ENCODE measurements at regions not wholly inside any gene's neighbourhood (a gene's known extent, or its start where the extent isn't known, plus 50 kb on each side); places are given as distances from the start of the nearest gene placed in this dataset.
"Not testable (repeated sequence)": the region's sequence is repeated elsewhere in the genome, so short reads cannot be mapped to it uniquely, and the experiment has no call there.

GRCh38 chr3:164023480-164023879 lies 1054.8 kb downstream of the SI start:
- Histone ChIP-seq H3K36me3 (ENCODE audit: insufficient read depth, low read length) (no peaks in the 10 kb centered on the region), H2AFZ (ENCODE audit: low read length, unreplicated experiment) (no peak overlapping the region), H3K4me3 (ENCODE audit: low read depth, low read length) (no peak overlapping the region), H3K27me3 (ENCODE audit: insufficient read depth, low read length) (no peaks in the 10 kb centered on the region), H3K27ac (ENCODE audit: low read depth, low read length) (no peak overlapping the region), H3K4me1 (ENCODE audit: control insufficient read depth, insufficient read depth, low read length, unreplicated experiment) (no peaks in the 10 kb centered on the region), H3K79me2 (ENCODE audit: control insufficient read depth, insufficient read depth, low read length, unreplicated experiment) (no peaks in the 10 kb centered on the region)

GRCh38 chr3:164018500-164018899 lies 1059.8 kb downstream of the SI start:
- Histone ChIP-seq H3K4me1 (ENCODE audit: control insufficient read depth, insufficient read depth, low read length, unreplicated experiment) (no peaks in the 10 kb centered on the region), H2AFZ (ENCODE audit: low read length, unreplicated experiment) (no peak overlapping the region), H3K36me3 (ENCODE audit: insufficient read depth, low read length) (no peaks in the 10 kb centered on the region), H3K27ac (ENCODE audit: low read depth, low read length) (no peak overlapping the region), H3K79me2 (ENCODE audit: control insufficient read depth, insufficient read depth, low read length, unreplicated experiment) (no peaks in the 10 kb centered on the region), H3K4me3 (ENCODE audit: low read depth, low read length) (no peak overlapping the region), H3K27me3 (ENCODE audit: insufficient read depth, low read length) (no peaks in the 10 kb centered on the region)

- H3K4me1 ChIP-seq (ENCODE audit: control insufficient read depth, insufficient read depth, low read length, unreplicated experiment) = no peaks in the 10 kb centered on the region
- no peaks in the 10 kb centered on the region for H3K79me2 ChIP-seq (ENCODE audit: control insufficient read depth, insufficient read depth, low read length, unreplicated experiment)
- no peaks in the 10 kb centered on the region for H3K27me3 ChIP-seq (ENCODE audit: insufficient read depth, low read length)
- H3K4me3 ChIP-seq (ENCODE audit: low read depth, low read length) = no peak overlapping the region
- no peaks in the 10 kb centered on the region for H3K36me3 ChIP-seq (ENCODE audit: insufficient read depth, low read length)
- no peak overlapping the region for H2AFZ ChIP-seq (ENCODE audit: low read length, unreplicated experiment)
- no peak overlapping the region for H3K27ac ChIP-seq (ENCODE audit: low read depth, low read length)
These were observed 1070.5 kb downstream of the SI start for GRCh38 chr3:164007765-164008164.

- H3K4me1 ChIP-seq (ENCODE audit: control insufficient read depth, insufficient read depth, low read length, unreplicated experiment) = no peaks in the 10 kb centered on the region
- H2AFZ ChIP-seq (ENCODE audit: low read length, unreplicated experiment) = no peak overlapping the region
- no peak overlapping the region for H3K27ac ChIP-seq (ENCODE audit: low read depth, low read length)
- H3K36me3 ChIP-seq (ENCODE audit: insufficient read depth, low read length) = no peaks in the 10 kb centered on the region
- H3K4me3 ChIP-seq (ENCODE audit: low read depth, low read length) = no peak overlapping the region
- H3K27me3 ChIP-seq (ENCODE audit: insufficient read depth, low read length) = no peaks in the 10 kb centered on the region
- H3K79me2 ChIP-seq (ENCODE audit: control insufficient read depth, insufficient read depth, low read length, unreplicated experiment) = no peaks in the 10 kb centered on the region
These were observed 1074.1 kb downstream of the SI start for GRCh38 chr3:164004205-164004604.

- not testable (repeated sequence) for H3K27me3 ChIP-seq (ENCODE audit: insufficient read depth, low read length); H3K4me1 ChIP-seq (ENCODE audit: control insufficient read depth, insufficient read depth, low read length, unreplicated experiment)
These were observed 1075.3 kb downstream of the SI start for GRCh38 chr3:164003016-164003415.

GRCh38 chr3:163983940-163984339 lies 1094.4 kb downstream of the SI start:
- no peaks in the 10 kb centered on the region for H3K4me1 ChIP-seq (ENCODE audit: control insufficient read depth, insufficient read depth, low read length, unreplicated experiment)
- H3K36me3 ChIP-seq (ENCODE audit: insufficient read depth, low read length) = no peaks in the 10 kb centered on the region
- H2AFZ ChIP-seq (ENCODE audit: low read length, unreplicated experiment) = no peak overlapping the region
- H3K27ac ChIP-seq (ENCODE audit: low read depth, low read length) = no peak overlapping the region
- H3K4me3 ChIP-seq (ENCODE audit: low read depth, low read length) = no peak overlapping the region
- no peaks in the 10 kb centered on the region for H3K27me3 ChIP-seq (ENCODE audit: insufficient read depth, low read length)
- H3K79me2 ChIP-seq (ENCODE audit: control insufficient read depth, insufficient read depth, low read length, unreplicated experiment) = no peaks in the 10 kb centered on the region

More at GRCh38 chr3:164003016-164003415, 1075.3 kb downstream of the SI start:
- not testable (repeated sequence) for H3K27ac ChIP-seq (ENCODE audit: low read depth, low read length); H3K36me3 ChIP-seq (ENCODE audit: insufficient read depth, low read length); H3K4me3 ChIP-seq (ENCODE audit: low read depth, low read length); H2AFZ ChIP-seq (ENCODE audit: low read length, unreplicated experiment); H3K79me2 ChIP-seq (ENCODE audit: control insufficient read depth, insufficient read depth, low read length, unreplicated experiment)

- H3K27me3 ChIP-seq (ENCODE audit: insufficient read depth, low read length) = no peaks in the 10 kb centered on the region
- no peak overlapping the region for H3K27ac ChIP-seq (ENCODE audit: low read depth, low read length)
- H3K36me3 ChIP-seq (ENCODE audit: insufficient read depth, low read length) = no peaks in the 10 kb centered on the region
- H3K4me3 ChIP-seq (ENCODE audit: low read depth, low read length) = no peak overlapping the region
- no peaks in the 10 kb centered on the region for H3K79me2 ChIP-seq (ENCODE audit: control insufficient read depth, insufficient read depth, low read length, unreplicated experiment)
- no peak overlapping the region for H2AFZ ChIP-seq (ENCODE audit: low read length, unreplicated experiment)
- no peaks in the 10 kb centered on the region for H3K4me1 ChIP-seq (ENCODE audit: control insufficient read depth, insufficient read depth, low read length, unreplicated experiment)
These were observed 1106.4 kb downstream of the SI start for GRCh38 chr3:163971861-163972260.

GRCh38 chr3:163957072-163957471 lies 1121.2 kb downstream of the SI start:
- Histone ChIP-seq H3K27ac (ENCODE audit: low read depth, low read length) (no peak overlapping the region), H2AFZ (ENCODE audit: low read length, unreplicated experiment) (no peak overlapping the region), H3K79me2 (ENCODE audit: control insufficient read depth, insufficient read depth, low read length, unreplicated experiment) (no peaks in the 10 kb centered on the region), H3K4me3 (ENCODE audit: low read depth, low read length) (no peak overlapping the region), H3K4me1 (ENCODE audit: control insufficient read depth, insufficient read depth, low read length, unreplicated experiment) (no peaks in the 10 kb centered on the region), H3K27me3 (ENCODE audit: insufficient read depth, low read length) (no peaks in the 10 kb centered on the region), H3K36me3 (ENCODE audit: insufficient read depth, low read length) (no peaks in the 10 kb centered on the region)

GRCh38 chr3:163953526-163953925 lies 1124.8 kb downstream of the SI start:
- H3K27me3 ChIP-seq (ENCODE audit: insufficient read depth, low read length) = no peaks in the 10 kb centered on the region
- no peak overlapping the region for H2AFZ ChIP-seq (ENCODE audit: low read length, unreplicated experiment)
- H3K79me2 ChIP-seq (ENCODE audit: control insufficient read depth, insufficient read depth, low read length, unreplicated experiment) = no peaks in the 10 kb centered on the region
- H3K4me1 ChIP-seq (ENCODE audit: control insufficient read depth, insufficient read depth, low read length, unreplicated experiment) = no peaks in the 10 kb centered on the region
- H3K4me3 ChIP-seq (ENCODE audit: low read depth, low read length) = no peak overlapping the region
- H3K27ac ChIP-seq (ENCODE audit: low read depth, low read length) = no peak overlapping the region
- no peaks in the 10 kb centered on the region for H3K36me3 ChIP-seq (ENCODE audit: insufficient read depth, low read length)

GRCh38 chr3:163952499-163952898 lies 1125.8 kb downstream of the SI start:
- H3K4me3 ChIP-seq (ENCODE audit: low read depth, low read length) = no peak overlapping the region
- H2AFZ ChIP-seq (ENCODE audit: low read length, unreplicated experiment) = no peak overlapping the region
- no peak overlapping the region for H3K27ac ChIP-seq (ENCODE audit: low read depth, low read length)
- no peaks in the 10 kb centered on the region for H3K79me2 ChIP-seq (ENCODE audit: control insufficient read depth, insufficient read depth, low read length, unreplicated experiment)
- no peaks in the 10 kb centered on the region for H3K36me3 ChIP-seq (ENCODE audit: insufficient read depth, low read length)
- no peaks in the 10 kb centered on the region for H3K4me1 ChIP-seq (ENCODE audit: control insufficient read depth, insufficient read depth, low read length, unreplicated experiment)
- no peaks in the 10 kb centered on the region for H3K27me3 ChIP-seq (ENCODE audit: insufficient read depth, low read length)

GRCh38 chr3:163951397-163951987 lies 1126.8 kb downstream of the SI start:
- Histone ChIP-seq H3K79me2 (ENCODE audit: control insufficient read depth, insufficient read depth, low read length, unreplicated experiment) (no peaks in the 10 kb centered on the region), H3K4me3 (ENCODE audit: low read depth, low read length) (no peak overlapping the region), H3K36me3 (ENCODE audit: insufficient read depth, low read length) (no peaks in the 10 kb centered on the region), H3K27me3 (ENCODE audit: insufficient read depth, low read length) (no peaks in the 10 kb centered on the region), H3K27ac (ENCODE audit: low read depth, low read length) (no peak overlapping the region), H3K4me1 (ENCODE audit: control insufficient read depth, insufficient read depth, low read length, unreplicated experiment) (no peaks in the 10 kb centered on the region), H2AFZ (ENCODE audit: low read length, unreplicated experiment) (no peak overlapping the region)
